ENCODE measurements at regions not wholly inside any gene's neighbourhood (a gene's known extent, or its start where the extent isn't known, plus 50 kb on each side); places are given as distances from the start of the nearest gene placed in this dataset.

DNA sequence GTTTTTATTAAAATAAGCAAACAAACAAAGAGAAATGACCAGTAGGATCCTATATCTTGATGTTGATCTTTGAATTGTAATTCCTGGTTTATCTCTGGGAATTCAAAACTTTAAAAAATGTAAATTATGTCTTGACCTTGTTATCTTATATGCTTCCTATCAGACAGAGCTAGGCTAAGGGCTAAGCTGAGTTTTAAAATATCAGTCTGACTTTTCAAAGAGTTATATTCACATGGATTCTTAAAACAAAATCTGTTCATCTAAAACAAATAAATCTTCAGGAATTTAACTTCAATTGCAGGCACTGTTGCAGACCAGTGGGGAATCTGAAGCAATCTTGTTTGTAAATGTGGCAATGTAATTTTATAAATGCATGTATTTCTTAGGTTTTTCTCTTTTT lies 1144.1 kb downstream of the LRFN5 start:
- TF ChIP-seq ZFP30 (CRISPR knock-in tag; IDR thresholded peaks at IDR 0.05) (no peak), TCF4 (CRISPR knock-in tag; IDR thresholded peaks at IDR 0.05; ENCODE audit: borderline replicate concordance) (no peak), TOX (CRISPR knock-in tag; IDR thresholded peaks at IDR 0.05; ENCODE audit: borderline replicate concordance) (no peak), ZNF565 (CRISPR knock-in tag; conservative IDR thresholded peaks at IDR 0.05; ENCODE audit: low read depth) (no peak), GLIS3 (CRISPR knock-in tag; IDR thresholded peaks at IDR 0.05) (no peak), POU6F1 (CRISPR knock-in tag; IDR thresholded peaks at IDR 0.05; ENCODE audit: borderline replicate concordance, low read depth) (no peak), ESRRG (CRISPR knock-in tag; IDR thresholded peaks at IDR 0.05) (no peak), CSDC2 (CRISPR knock-in tag; IDR thresholded peaks at IDR 0.05) (no peak), ZNF8 (CRISPR knock-in tag; IDR thresholded peaks at IDR 0.05) (no peak)
- TF ChIP-seq, protein P1, sequence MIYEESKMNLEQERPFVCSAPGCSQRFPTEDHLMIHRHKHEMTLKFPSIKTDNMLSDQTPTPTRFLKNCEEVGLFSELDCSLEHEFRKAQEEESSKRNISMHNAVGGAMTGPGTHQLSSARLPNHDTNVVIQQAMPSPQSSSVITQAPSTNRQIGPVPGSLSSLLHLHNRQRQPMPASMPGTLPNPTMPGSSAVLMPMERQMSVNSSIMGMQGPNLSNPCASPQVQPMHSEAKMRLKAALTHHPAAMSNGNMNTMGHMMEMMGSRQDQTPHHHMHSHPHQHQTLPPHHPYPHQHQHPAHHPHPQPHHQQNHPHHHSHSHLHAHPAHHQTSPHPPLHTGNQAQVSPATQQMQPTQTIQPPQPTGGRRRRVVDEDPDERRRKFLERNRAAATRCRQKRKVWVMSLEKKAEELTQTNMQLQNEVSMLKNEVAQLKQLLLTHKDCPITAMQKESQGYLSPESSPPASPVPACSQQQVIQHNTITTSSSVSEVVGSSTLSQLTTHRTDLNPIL (CRISPR knock-in tag; IDR thresholded peaks at IDR 0.05; ENCODE audit: low read depth) = no peak
- TF ChIP-seq, protein P2, sequence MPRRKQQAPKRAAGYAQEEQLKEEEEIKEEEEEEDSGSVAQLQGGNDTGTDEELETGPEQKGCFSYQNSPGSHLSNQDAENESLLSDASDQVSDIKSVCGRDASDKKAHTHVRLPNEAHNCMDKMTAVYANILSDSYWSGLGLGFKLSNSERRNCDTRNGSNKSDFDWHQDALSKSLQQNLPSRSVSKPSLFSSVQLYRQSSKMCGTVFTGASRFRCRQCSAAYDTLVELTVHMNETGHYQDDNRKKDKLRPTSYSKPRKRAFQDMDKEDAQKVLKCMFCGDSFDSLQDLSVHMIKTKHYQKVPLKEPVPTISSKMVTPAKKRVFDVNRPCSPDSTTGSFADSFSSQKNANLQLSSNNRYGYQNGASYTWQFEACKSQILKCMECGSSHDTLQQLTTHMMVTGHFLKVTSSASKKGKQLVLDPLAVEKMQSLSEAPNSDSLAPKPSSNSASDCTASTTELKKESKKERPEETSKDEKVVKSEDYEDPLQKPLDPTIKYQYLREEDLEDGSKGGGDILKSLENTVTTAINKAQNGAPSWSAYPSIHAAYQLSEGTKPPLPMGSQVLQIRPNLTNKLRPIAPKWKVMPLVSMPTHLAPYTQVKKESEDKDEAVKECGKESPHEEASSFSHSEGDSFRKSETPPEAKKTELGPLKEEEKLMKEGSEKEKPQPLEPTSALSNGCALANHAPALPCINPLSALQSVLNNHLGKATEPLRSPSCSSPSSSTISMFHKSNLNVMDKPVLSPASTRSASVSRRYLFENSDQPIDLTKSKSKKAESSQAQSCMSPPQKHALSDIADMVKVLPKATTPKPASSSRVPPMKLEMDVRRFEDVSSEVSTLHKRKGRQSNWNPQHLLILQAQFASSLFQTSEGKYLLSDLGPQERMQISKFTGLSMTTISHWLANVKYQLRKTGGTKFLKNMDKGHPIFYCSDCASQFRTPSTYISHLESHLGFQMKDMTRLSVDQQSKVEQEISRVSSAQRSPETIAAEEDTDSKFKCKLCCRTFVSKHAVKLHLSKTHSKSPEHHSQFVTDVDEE (CRISPR knock-in tag; IDR thresholded peaks at IDR 0.05) = no peak
- TF ChIP-seq, protein P3, sequence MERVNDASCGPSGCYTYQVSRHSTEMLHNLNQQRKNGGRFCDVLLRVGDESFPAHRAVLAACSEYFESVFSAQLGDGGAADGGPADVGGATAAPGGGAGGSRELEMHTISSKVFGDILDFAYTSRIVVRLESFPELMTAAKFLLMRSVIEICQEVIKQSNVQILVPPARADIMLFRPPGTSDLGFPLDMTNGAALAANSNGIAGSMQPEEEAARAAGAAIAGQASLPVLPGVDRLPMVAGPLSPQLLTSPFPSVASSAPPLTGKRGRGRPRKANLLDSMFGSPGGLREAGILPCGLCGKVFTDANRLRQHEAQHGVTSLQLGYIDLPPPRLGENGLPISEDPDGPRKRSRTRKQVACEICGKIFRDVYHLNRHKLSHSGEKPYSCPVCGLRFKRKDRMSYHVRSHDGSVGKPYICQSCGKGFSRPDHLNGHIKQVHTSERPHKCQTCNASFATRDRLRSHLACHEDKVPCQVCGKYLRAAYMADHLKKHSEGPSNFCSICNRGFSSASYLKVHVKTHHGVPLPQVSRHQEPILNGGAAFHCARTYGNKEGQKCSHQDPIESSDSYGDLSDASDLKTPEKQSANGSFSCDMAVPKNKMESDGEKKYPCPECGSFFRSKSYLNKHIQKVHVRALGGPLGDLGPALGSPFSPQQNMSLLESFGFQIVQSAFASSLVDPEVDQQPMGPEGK (CRISPR knock-in tag; IDR thresholded peaks at IDR 0.05; ENCODE audit: borderline replicate concordance) = no peak
